NCI-H2081 treated with DMSO at 0.1 percent for 48 hours (cell line): ENCODE measurements at regions not wholly inside any gene's neighbourhood (a gene's known extent, or its start where the extent isn't known, plus 50 kb on each side); places are given as distances from the start of the nearest gene placed in this dataset.

ENCODE experiments used
- DNase-seq: peaks from one replicate; lab custom pipeline; 2025; lab: John Stamatoyannopoulos, UW

GRCh38 chr5:74424162-74424868 lies 216.2 kb downstream of the ENC1 start:
- no peak for DNase-seq

- no peak for DNase-seq
Measured at GRCh38 chr5:74423383-74423782, 217.1 kb downstream of the ENC1 start.

- no peak for DNase-seq
Measured at GRCh38 chr5:74422671-74423070, 217.9 kb downstream of the ENC1 start.

- no peak for DNase-seq
Measured at GRCh38 chr5:74422030-74422429, 218.5 kb downstream of the ENC1 start.

- no peak for DNase-seq
Measured at GRCh38 chr5:74421377-74421776, 219.2 kb downstream of the ENC1 start.

GRCh38 chr5:74420947-74421346 lies 219.6 kb downstream of the ENC1 start:
- no peak for DNase-seq

GRCh38 chr5:74420220-74420619 lies 220.3 kb downstream of the ENC1 start:
- DNase-seq = no peak

- no peak for DNase-seq
Measured at GRCh38 chr5:74419468-74419867, 221.1 kb downstream of the ENC1 start.

- no peak for DNase-seq
Measured at GRCh38 chr5:74418709-74419108, 221.8 kb downstream of the ENC1 start.

GRCh38 chr5:74418261-74418660 lies 222.3 kb downstream of the ENC1 start:
- DNase-seq = no peak

- no peak for DNase-seq
Measured at GRCh38 chr5:74415695-74416102, 224.8 kb downstream of the ENC1 start.

- no peak for DNase-seq
Measured at GRCh38 chr5:74414228-74414627, 226.3 kb downstream of the ENC1 start.

GRCh38 chr5:74413403-74414048 lies 227.0 kb downstream of the ENC1 start:
- DNase-seq = no peak

GRCh38 chr5:74412066-74412465 lies 228.5 kb downstream of the ENC1 start:
- no peak for DNase-seq

GRCh38 chr5:74409712-74410111 lies 230.8 kb downstream of the ENC1 start:
- no peak for DNase-seq

- DNase-seq = no peak
Measured at GRCh38 chr5:74409166-74409706, 231.3 kb downstream of the ENC1 start.

- DNase-seq = no peak
Measured at GRCh38 chr5:74408150-74409043, 232.1 kb downstream of the ENC1 start.

- no peak for DNase-seq
Measured at GRCh38 chr5:74407701-74408100, 232.8 kb downstream of the ENC1 start.

GRCh38 chr5:74406844-74407243 lies 233.7 kb downstream of the ENC1 start:
- DNase-seq = no peak

GRCh38 chr5:74405593-74405992 lies 234.9 kb downstream of the ENC1 start:
- DNase-seq = no peak

- DNase-seq = no peak
Measured at GRCh38 chr5:74404574-74405508, 235.7 kb downstream of the ENC1 start.
